Lung microvascular endothelial cell (primary cell): ENCODE measurements at regions not wholly inside any gene's neighbourhood (a gene's known extent, or its start where the extent isn't known, plus 50 kb on each side); places are given as distances from the start of the nearest gene placed in this dataset.
A peak's percentile ranks its signal among the peaks of the same experiment; 100 is the strongest.

ENCODE experiments used
- DNase-seq, 2 donors: peaks; one replicate each; pipeline versions ENCODE4 v3.0.0 to v3.0.0-alpha.2; 2010; ENCODE audit warnings: low read depth in 2 of 2

GRCh38 chr11:81039916-81040524 is 1599.2 kb upstream of the TENM4 start:
- DNase-seq = no peak

GRCh38 chr11:81036168-81036870 is 1595.5 kb upstream of the TENM4 start:
- no peak for DNase-seq

- no peak for DNase-seq
Observed at GRCh38 chr11:81033779-81034540, 1593.1 kb upstream of the TENM4 start.

DNA sequence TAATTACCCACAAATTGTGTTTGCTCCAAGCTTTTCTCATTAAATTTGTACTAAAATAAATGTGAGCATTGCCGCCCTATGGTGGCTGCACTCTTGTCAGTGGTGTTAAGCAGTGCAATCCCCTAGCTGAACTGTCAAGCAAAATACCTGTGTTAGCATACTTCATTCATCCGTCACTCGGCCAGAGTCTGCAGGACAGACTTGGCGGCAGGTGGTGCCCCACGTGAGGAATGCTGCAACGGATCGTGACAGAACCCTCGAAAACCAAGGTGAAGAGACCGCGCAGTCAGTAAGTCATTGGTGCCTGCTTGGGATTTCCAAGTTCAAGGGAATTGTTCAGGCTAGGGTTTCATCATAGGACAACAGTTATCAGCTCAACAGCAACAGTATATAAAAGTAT is 1592.1 kb upstream of the TENM4 start:
- no peak for DNase-seq

DNA sequence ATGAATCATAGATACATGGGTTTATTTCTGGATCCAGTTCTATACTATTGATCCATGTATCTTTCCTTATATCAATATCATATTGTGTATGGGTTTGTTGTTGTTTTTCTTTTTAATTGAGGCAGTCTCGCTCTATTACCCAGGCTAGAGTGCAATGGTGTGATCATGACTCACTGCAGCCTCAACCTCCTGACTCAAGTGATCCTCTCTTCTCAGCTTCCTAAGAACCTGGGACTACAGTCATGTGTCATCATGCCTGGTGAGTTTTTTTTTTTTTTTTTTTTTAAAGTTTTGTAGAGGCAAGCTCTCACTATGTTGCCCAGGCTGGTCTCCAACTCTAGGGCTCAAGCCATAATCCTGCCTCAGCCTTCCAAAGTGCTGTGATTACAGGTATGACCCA is 1589.4 kb upstream of the TENM4 start:
- DNase-seq = no peak

DNA sequence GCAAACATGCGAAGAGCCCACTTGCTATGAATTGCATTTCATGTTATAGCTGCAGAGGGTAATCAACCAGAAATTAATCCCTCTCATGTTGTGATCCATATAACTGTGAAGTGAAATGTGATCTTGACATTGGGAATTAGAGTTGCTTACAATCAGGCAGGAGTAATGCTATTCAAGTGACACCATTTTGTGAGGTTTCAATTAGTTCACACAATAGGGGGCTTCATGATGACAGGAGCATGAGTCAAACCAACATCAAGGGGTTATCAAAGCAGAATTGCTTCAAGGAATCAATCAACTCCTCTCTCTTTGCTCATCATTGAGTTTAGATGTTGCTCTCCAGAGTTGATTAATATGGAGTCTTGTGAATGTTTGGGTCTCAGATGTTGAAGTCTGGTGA is 1585.2 kb upstream of the TENM4 start:
- DNase-seq = no peak

GRCh38 chr11:81022057-81022456 is 1581.2 kb upstream of the TENM4 start:
- no peak for DNase-seq

DNA sequence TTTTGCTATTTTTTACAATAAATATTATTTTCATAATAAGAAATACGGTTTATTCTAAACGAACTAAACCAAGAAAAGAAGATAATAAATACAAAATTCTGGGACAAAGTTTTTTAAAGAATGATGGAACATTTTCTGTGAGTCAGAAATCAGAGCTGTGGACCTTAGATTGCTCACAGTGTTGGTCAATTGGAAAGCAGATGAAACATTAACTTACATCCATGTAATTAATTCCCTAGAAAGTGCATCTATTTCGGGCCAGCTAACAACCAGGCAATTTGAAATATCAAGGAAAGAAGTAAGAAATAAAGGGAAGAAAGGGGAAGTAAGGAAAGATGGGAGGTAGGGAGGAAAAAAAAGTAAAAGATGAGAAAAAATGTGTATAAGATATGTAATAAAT is 1569.8 kb upstream of the TENM4 start:
- no peak for DNase-seq

GRCh38 chr11:81007046-81007445 is 1566.2 kb upstream of the TENM4 start:
- DNase-seq = peak in 1 of 2 donors; percentile 2

GRCh38 chr11:81005595-81005994 is 1564.8 kb upstream of the TENM4 start:
- DNase-seq = no peak

DNA sequence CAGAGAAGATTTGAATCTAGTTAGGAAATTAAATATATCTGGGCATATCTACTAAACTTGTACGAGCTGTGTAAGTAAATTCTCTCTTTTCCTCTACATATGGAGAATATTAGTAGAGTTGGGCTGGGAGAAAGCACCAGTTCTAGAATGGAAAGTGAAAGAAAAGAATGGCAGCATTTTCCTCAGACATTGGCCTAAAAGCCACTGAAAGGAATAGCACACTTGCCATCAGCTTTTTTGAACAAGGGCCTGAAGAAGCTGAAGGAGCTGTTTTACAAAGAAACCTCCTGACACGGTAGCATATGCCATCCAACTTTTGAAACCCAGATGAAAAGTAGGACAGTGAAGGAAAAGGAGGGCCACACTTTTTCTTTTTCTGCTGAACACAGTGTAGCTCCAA is 1563.7 kb upstream of the TENM4 start:
- no peak for DNase-seq

- no peak for DNase-seq
Observed at GRCh38 chr11:81002374-81002773, 1561.5 kb upstream of the TENM4 start.

DNA sequence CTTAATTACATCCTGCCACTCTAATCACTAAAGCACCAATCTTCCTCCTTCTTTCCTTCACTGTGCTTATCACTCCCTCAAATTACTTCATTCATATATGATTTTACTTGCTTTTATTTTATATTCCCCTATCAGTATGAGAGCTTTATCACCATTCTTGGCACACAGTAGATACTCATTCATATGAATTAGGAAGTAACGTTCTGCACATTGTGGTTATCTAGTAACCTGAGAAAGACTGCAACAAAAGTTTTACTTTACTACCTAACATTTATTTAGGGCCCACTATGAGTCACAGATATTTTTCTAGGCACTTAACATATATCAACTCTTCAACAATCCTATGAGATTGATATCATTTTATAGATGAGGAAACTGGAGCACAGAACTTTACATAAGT is 1559.9 kb upstream of the TENM4 start:
- DNase-seq = no peak

GRCh38 chr11:81000334-81000733 is 1559.5 kb upstream of the TENM4 start:
- no peak for DNase-seq

DNA sequence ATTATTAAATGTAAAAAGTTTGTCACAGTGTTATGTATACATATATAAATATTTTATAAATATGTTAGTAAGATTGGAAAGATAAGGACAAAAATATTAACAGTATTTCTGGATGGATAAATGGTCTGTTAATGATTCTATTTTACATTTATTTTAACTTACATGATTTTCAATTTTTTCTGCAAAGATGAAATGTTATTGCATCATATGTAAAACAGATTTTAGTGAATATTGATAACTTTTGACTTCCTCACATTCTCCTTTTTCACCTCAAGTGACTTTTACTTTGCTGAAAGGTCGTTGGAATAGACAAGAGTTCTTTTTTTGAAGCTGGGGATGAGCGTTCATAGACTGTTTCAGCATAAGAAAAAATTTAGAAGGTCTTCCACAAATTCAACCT is 1554.7 kb upstream of the TENM4 start:
- no peak for DNase-seq

GRCh38 chr11:80993536-80993935 is 1552.7 kb upstream of the TENM4 start:
- DNase-seq = no peak

- no peak for DNase-seq
Observed at GRCh38 chr11:80990885-80991284, 1550.1 kb upstream of the TENM4 start.

- DNase-seq = no peak
Observed at GRCh38 chr11:80987171-80987570, 1546.3 kb upstream of the TENM4 start.

DNA sequence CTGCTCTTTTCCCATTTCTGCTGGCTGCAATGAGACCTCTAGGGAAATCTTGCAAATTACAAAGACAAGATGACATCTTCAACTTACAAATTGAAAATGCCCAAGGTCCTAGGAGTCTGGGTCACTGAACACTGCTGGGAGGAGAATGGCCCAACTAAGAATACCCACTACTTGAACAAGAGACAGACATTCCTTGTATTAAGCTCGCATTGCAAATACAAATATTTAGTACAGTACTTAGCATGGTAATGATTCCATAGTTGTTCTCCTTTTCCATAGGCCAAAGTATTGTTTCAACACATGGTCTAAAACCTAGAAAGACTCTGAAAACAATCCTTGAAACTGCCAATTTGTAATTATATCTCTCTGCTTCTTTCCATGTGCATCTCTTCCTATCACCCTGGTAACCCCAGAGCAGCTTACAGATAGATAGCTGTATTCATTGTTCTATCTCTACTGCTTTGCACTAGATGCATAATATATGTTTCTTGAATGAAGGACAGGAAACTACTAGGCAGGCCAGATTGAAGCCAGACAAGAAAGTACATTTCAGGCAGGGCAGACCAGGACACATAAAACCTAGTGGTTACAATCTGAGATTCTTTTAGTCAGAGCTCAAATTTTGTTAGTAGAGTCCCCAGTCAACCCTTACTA is 1545.7 kb upstream of the TENM4 start:
- DNase-seq = no peak

DNA sequence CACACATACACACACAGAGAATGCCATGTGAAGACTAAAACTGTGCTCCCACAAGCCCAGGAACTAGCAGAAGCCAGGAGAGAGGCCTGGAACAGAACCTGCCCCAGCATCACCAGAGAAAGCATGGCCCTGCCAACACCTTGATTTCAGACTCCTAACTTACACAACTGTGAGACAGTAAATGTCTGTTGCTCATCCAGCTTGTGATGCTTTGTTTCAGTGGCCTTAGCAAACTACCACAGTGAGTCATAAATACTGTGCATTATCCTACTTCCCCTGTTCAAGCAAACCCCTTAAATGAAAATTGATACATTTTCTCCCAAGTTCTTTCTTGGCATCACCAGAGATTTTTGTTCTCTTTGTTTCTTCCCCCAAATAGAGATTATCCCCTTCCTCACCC is 1539.4 kb upstream of the TENM4 start:
- DNase-seq = peak in 1 of 2 donors; percentile 0

- no peak for DNase-seq
Observed at GRCh38 chr11:80973786-80974185, 1533.0 kb upstream of the TENM4 start.

DNA sequence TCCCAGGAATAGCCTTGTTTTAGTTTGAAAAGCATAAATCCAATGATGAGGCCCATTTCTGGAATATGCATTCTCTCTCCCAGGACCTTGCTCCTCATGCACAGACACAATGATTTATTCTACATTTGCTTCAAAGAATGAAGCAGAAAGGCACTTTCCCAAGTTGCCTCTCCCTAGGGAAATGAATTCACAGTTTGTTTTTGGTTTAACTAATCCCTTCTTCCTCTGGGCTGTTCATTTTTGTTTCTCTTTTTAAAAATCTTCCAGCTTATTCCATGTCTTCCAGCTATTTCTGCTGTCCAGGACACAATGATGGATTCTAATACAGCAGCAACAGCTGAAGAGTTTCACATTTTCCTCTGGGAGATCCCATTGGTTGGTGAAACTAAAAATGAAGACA is 1529.2 kb upstream of the TENM4 start:
- DNase-seq = no peak
